HG02981 (cell line): ENCODE measurements at regions not wholly inside any gene's neighbourhood (a gene's known extent, or its start where the extent isn't known, plus 50 kb on each side); places are given as distances from the start of the nearest gene placed in this dataset.

Experiments used
- ATAC-seq: cut with Tn5 transposase; IDR thresholded peaks from one replicate; pipeline ENCODE4 v1.9.1; 2021; ENCODE audit warnings: mild to moderate bottlenecking, moderate library complexity; ENCODE audit not compliant: unreplicated experiment

- no peak for ATAC-seq
Observed at GRCh38 chr15:35723852-35724251, 177.9 kb upstream of the DPH6 start.

GRCh38 chr15:35724626-35725025 is 178.7 kb upstream of the DPH6 start:
- no peak for ATAC-seq

- no peak for ATAC-seq
Observed at GRCh38 chr15:35725353-35725752, 179.4 kb upstream of the DPH6 start.

GRCh38 chr15:35727627-35728026 is 181.7 kb upstream of the DPH6 start:
- no peak for ATAC-seq

DNA sequence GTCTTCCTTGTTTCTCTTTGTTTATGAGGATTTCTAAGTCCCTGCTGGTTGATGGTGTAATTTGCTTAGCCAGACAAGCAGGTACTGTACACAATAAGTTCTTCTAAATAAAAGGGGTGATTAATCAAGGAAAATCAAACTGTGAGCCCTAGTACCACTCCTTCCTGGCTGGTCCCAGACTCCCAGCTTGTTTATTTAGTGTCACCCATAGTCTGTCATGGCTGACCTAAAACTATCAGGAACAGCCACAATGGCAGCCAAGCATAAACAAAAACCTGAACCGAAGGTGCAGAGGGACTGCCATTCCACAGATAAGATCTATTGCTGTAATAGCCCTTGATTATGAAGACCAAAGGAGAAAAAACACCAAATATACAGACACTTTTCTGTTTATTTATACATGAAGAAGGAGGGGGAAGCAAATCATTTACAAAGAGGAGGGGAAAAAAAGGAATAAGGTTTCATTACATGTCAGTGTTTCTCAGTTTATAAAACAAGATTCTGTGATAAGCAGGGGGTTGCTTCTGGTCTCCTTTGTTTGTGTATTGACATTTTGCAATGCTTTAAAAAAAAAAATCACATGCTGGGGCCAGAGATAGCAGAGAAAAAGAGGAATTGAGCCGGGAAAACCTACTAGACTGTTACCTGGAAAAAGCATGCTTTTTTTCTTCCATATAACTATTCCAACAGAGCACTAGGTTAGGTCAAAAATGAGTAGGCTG is 182.4 kb upstream of the DPH6 start:
- ATAC-seq = no peak

GRCh38 chr15:35736150-35736549 is 190.2 kb upstream of the DPH6 start:
- ATAC-seq = no peak

GRCh38 chr15:35737441-35737840 is 191.5 kb upstream of the DPH6 start:
- no peak for ATAC-seq

DNA sequence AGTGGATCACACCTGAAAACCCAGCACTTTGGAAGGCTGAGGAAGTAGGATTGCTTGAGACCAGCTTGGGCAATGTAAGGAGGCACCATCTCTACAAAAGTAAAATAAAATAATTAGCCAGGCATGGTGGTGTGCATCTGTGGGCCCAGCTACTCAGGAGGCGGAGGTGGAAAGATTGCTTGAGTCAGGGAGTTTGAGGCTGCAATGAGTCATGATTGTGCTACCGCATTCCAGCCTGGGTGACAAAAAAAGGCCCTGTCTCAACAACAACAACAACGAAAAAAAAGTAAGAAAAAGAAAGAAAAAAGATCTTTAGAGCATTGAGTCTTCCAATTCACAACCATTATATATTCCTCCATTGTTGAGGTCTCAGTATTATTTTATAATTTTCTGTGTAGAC is 192.4 kb upstream of the DPH6 start:
- ATAC-seq = no peak

DNA sequence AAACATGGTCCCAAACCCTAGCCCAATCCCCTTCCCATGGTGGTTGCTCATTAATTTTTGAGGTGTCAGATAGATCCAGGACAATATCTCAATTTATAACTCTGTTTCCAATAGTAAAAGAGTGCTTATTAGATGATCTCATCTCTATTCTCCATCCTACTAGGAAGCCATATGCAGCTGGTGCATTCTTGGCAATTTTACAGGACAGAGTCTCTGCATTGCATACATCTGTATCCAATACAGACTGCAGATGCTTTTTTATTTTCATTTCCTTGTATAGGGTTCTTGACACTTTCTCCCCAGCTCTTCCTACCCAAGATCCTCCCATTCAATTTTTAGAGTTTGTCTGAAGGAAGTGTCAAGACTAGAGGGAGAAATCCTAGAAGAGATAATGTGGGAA is 194.8 kb upstream of the DPH6 start:
- no peak for ATAC-seq

- ATAC-seq = no peak
Observed at GRCh38 chr15:35741395-35741794, 195.4 kb upstream of the DPH6 start.

- ATAC-seq = no peak
Observed at GRCh38 chr15:35741881-35742280, 195.9 kb upstream of the DPH6 start.

GRCh38 chr15:35743321-35743720 is 197.4 kb upstream of the DPH6 start:
- no peak for ATAC-seq

GRCh38 chr15:35746121-35746520 is 200.2 kb upstream of the DPH6 start:
- ATAC-seq = no peak

DNA sequence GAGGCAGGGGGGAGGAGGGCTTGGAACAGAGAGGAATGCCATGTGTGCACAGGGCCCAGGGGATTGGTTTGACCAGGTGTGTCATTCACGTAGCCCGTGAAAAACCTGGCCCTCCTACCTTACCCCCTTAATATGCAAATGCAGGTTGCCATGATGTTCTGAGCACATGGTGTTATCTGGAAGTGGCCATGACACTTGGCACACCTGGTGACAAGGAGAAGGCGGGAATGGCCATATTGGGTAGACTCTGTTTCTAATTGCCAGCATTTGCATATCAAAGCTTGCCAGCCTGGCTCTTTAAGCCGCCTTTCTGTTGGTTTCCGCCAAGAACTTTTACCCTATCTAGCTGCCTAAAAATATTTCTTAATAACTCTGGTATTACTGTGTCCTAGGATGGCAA is 202.1 kb upstream of the DPH6 start:
- no peak for ATAC-seq

DNA sequence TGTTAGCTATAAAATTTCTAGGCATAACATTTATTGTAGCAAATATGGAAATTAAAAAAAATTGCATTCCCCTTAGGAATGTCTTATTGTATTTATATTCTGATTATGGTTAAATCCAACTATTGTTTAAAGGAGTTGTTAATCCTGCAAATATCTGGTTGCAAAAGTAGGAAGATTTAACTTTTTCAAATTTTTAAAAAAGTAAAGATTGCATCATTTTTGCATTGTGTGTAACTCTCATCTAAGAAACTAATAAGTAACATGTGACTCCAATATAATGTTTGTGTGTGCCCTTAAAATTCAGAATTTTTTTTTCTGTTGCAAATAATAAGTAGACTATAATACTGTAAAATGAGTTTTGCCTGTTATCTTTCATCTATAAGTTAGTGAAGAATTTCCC is 204.1 kb upstream of the DPH6 start:
- no peak for ATAC-seq

- no peak for ATAC-seq
Observed at GRCh38 chr15:35751413-35752133, 205.6 kb upstream of the DPH6 start.

GRCh38 chr15:35752134-35752466 is 206.1 kb upstream of the DPH6 start:
- no peak for ATAC-seq

DNA sequence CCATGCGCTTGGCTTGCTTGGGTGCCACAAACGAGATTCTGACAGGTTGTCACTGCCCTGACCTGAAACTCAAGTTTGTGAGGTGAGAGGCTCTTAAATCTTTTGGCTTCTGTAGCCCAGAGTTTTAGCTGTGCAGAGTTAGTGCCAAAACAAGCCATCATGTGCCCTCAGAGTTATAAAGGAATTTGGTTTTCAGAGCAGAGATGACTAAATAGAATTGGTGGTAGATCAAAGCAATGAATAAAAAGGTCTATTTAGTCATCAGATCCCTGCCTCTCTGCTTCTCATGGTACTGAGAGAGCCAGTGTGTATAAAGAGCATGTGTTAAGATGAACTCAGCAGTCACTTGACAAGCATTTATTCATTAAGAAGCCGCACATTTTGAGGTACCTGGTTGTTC is 207.5 kb upstream of the DPH6 start:
- ATAC-seq = no peak

- no peak for ATAC-seq
Observed at GRCh38 chr15:35755237-35755802, 209.4 kb upstream of the DPH6 start.

GRCh38 chr15:35756623-35757022 is 210.7 kb upstream of the DPH6 start:
- no peak for ATAC-seq

DNA sequence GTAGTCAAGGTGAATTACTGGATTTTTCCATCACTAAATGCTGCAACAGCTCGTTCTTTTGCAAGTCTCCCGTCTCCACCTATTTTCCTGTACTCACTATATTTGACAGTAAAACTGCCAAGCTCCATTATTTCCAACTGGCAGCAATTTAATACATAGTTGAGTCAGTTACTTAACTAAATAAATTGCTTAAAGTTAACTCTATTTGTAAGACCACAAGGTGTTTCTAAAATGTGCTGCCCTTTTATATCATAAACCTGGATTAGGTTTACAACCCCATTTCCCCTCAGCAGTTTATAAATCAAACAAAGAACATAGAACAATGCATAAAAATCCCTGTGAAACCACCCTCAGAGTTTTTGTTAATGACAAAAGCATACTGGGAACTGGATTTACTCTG is 211.4 kb upstream of the DPH6 start:
- ATAC-seq = no peak

DNA sequence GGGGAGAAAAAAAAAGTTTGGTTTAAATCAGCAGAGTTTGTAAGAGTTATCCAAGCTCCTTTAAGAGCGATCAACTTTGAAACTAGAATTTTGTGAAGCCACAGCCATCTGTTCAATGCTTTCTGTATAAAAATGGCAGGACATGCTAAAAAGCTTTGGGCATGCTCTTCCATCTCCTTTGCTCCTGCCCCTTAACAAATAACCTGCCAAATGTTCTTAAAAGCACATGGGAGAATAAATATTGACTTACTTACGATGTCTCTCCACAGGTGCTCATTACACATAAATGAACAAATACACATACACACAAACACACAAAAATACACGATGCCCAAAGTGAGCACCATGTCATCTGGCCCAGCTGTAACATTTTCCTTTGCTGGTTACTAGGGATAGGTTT is 211.8 kb upstream of the DPH6 start:
- no peak for ATAC-seq
